ENCODE measurements at regions not wholly inside any gene's neighbourhood (a gene's known extent, or its start where the extent isn't known, plus 50 kb on each side); places are given as distances from the start of the nearest gene placed in this dataset.

DNA sequence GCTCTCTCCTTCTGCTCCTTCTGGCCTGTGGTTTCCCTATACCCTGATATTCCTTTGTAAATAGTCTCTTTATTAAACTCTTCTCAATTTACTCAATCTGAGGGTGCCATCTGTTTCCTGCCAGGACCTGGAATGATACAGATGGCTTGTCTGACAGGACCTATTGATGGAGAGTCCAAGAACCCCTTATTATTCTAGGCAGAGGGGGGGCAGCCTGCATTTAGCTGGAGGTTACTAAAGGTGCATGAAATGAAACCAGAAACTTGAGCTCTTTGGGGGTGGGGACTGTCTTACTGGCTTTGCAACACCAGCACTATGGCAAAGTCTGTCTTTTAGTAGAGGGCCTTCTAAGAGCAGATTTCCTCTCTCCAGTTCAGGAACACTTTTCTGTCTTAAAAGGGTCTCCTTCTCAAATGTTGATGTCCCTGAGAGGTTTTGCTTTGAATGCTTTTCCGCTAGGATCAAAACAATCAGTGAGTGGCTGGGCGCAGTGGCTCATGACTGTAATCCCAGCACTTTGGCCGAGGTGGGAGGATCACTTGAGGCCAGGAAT lies 162.5 kb upstream of the MED14 start:
- TF ChIP-seq CTCF (conservative IDR thresholded peaks at IDR 0.05 in 1 of 2, IDR thresholded peaks at IDR 0.05 in 1 of 2; ENCODE audit: extremely low read depth in 1 of 2, insufficient read depth in 1 of 2, low read depth in 1 of 2, low read length in 2 of 2) (no peak), EZH2 (IDR thresholded peaks at IDR 0.05; ENCODE audit: borderline replicate concordance, low read length) (no peak)

Measured in mammary epithelial cell (primary cell).